ENCODE measurements at regions not wholly inside any gene's neighbourhood (a gene's known extent, or its start where the extent isn't known, plus 50 kb on each side); places are given as distances from the start of the nearest gene placed in this dataset.

- DNase-seq (ENCODE audit: low read depth, low spot score), result no peak
- no peak overlapping the region for H3K4me3 ChIP-seq (ENCODE audit: low read depth, low read length)
- no peak for TF ChIP-seq CTCF (IDR thresholded peaks at IDR 0.05; ENCODE audit: insufficient read depth, low read length, missing control alignments)
- ChIA-PET CTCF (no interaction called here), POLR2A (no interaction called here)
These were observed 130.7 kb upstream of the NECTIN1 start for GRCh38 chr11:119859684-119860083.

GRCh38 chr11:119858288-119858687 lies 129.3 kb upstream of the NECTIN1 start:
- no peak overlapping the region for H3K4me3 ChIP-seq (ENCODE audit: low read depth, low read length)
- DNase-seq (ENCODE audit: low read depth, low spot score), result no peak
- ChIA-PET CTCF (no interaction called here), POLR2A (no interaction called here)
- no peak for TF ChIP-seq CTCF (IDR thresholded peaks at IDR 0.05; ENCODE audit: insufficient read depth, low read length, missing control alignments)

DNA sequence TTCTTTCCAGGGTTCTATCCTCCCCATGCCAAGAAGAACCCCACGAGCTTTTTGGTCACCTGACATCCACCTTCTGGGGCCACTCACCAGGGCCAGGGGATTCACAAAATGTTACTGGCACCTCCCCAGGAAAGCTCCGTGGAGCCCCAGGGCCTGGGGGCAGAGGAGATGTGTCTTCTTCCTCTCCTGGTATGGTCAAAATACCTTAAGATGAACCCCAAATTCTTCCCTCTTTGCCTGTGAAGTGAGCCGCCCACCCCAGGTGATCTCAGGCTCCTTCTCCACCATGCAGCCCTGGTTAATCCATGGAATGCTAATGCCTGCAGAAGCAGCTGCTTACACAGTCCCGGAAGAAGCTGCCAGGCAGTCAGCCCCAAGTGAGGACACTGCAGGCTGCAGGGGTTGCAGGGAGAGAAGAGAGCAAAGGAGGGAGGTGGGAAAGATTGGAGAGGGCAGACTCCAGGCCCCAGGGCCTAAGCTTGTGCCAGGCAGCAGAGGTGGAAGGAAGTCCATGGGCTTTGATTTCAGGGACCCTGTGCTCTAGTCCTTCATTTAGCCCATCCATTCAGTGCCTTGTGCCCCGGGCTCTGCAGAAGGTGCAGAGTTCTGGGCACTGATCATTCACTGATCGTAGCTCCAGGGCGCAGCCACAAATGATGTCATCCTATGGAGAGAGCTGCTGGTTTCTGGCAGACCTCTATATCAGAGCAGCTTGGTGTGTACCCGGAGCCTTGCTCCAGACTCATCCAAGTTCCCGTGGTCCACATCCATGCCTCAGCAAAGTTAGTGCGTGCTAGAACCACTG lies 127.9 kb upstream of the NECTIN1 start:
- no peak overlapping the region for H3K4me3 ChIP-seq (ENCODE audit: low read depth, low read length)
- DNase-seq (ENCODE audit: low read depth, low spot score), result no peak
- no peak for TF ChIP-seq CTCF (IDR thresholded peaks at IDR 0.05; ENCODE audit: insufficient read depth, low read length, missing control alignments)
- CTCF ChIA-PET, result no interaction called here
- POLR2A ChIA-PET, result no interaction called here

DNA sequence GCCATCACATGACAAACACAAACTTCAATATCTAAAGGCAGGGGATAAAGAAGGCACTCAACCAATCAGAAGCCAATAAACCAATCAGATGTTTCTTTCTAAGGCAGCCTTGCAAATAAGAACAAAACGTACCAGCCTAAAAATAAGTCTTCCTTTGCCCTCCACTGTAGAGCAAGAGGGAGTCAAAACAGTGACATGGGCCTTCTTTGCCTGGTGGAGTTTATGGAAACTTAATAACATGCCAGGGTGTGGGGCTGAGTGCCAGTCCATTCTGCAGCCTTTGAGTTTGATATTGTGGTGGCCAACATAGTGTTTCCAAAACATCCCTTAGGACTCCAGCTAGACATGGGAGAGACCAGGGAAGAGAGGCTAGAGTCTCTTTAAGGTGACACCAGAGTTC lies 126.1 kb upstream of the NECTIN1 start:
- POLR2A ChIA-PET, result no interaction called here
- no peak for TF ChIP-seq CTCF (IDR thresholded peaks at IDR 0.05; ENCODE audit: insufficient read depth, low read length, missing control alignments)
- no peak for DNase-seq (ENCODE audit: low read depth, low spot score)
- no peak overlapping the region for H3K4me3 ChIP-seq (ENCODE audit: low read depth, low read length)
- CTCF ChIA-PET, result no interaction called here

DNA sequence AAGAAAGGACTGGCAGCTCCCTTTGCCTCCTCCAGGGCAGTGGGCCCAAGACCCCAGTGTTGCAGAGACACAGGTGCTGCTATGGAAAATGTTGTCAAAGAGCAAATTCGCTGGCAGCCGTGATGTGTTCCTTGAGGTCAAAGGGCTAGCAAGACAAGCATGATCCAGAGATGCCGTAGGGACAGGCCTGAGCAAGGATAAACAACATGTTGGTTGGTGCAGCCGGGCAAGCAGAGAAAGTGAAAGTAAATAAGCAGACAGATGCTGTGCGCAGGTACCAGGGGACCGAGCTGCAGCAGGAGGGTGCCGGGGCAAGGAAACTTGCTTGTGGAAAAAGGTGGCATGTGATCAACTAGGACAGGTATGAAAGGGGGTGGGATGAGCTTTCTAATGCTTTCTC lies 125.5 kb upstream of the NECTIN1 start:
- CTCF ChIA-PET, result no interaction called here

More for the DNA sequence above, 125.5 kb upstream of the NECTIN1 start:
- no peak overlapping the region for H3K4me3 ChIP-seq (ENCODE audit: low read depth, low read length)
- no peak for DNase-seq (ENCODE audit: low read depth, low spot score)
- no peak for TF ChIP-seq CTCF (IDR thresholded peaks at IDR 0.05; ENCODE audit: insufficient read depth, low read length, missing control alignments)
- POLR2A ChIA-PET, result no interaction called here
